GM21367 (cell line): ENCODE measurements at regions not wholly inside any gene's neighbourhood (a gene's known extent, or its start where the extent isn't known, plus 50 kb on each side); places are given as distances from the start of the nearest gene placed in this dataset.

ENCODE experiments used
- ATAC-seq: cut with Tn5 transposase; IDR thresholded peaks from one replicate; pipeline ENCODE4 v1.9.1; 2021; ENCODE audit not compliant: unreplicated experiment

DNA sequence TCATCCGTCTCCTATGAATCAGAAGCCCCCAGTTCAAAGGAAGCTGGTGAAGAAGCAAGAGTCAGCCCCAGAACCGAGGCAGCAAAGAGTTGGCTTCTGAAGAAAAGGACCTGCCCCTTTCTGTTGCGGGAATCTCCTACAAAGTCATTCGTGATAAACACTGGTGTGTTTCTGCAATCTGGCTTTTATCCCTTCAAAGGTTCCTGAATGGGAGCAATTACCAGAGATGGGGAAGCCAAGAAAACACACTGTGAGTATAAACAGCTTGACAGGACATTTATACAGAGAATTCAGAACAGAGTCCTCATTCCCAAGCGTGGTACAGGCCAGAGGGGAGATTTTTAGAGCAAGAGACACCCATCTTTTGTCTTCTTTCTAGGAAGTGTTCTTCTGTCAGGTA, 226.8 kb upstream of the LNX1 start:
- ATAC-seq, result no peak

DNA sequence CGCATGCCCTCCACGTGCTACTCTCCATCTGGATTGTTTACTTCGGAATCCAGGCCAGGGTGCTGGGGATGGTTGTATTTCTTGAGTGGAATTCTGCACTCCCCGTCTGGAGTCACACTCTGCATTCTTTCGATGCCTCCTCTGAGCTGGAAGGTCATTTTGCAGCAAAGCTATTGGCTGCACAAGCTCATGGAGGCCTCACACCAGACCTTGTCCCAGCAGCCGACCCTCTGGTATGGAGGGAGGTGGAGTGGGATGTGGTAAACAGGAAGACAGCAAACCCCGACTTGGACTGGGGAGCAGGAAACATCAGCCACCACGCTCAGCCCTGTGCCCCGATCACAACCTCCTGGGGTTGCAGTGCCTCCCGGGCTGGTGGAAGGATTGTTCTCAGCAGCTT, 225.3 kb upstream of the LNX1 start:
- no peak for ATAC-seq

DNA sequence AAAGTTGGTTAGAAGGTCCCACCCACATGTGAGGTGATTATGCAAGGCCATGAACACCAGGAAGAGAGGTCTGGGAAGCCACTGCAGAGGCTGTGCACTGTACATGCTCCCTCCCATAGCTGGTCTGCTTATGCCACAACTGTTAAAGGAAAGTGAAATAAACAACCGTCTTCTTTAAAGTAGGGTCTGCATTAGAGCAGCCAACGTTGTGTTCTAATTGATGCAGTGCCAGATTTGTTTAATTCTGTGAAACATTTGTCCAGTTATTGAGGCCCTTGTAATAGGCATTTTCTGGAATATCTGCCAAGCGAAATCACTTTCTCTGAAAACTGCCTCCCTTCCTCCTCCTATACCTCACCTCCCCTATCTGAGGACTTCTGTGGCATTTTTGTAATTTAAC, 224.0 kb upstream of the LNX1 start:
- ATAC-seq, result no peak

DNA sequence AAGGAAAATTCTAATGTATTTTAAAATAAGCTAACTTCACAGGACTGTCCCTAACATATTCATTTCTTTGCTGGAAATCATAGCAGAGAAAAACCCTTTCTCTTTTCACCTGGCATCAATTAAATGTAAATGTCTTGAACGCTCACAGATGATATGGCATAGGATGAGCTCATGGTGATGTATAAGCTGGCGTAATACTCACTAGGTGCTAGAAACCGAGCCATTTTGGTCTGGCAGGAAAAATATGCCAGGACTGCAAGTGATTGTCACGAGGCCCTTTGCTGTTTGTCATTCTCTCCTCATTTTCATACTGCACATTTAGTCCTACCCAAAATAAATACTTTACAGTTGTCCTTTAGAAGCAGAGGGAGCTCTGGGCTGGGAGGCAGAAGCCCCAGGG, 222.7 kb upstream of the LNX1 start:
- no peak for ATAC-seq

DNA sequence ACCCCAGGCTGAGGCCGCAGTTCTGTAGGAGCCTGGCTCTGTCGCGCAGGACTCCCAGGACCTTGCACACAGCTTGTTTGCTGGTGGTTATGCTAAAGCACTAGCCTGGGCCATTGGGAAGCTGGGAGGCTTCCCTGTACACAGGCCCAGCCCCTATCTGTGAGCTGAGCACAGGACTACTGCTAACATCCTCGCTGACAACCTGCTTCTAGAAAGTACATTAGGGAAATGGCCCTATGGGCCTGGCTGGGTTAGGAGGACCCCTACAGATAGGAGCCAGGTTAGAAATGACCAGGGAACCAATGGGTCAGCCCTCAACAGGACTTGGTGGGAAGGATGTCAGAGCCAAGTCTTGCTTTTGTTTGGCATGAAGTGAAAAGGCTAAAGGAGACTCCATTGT, 219.4 kb upstream of the LNX1 start:
- ATAC-seq, result no peak

DNA sequence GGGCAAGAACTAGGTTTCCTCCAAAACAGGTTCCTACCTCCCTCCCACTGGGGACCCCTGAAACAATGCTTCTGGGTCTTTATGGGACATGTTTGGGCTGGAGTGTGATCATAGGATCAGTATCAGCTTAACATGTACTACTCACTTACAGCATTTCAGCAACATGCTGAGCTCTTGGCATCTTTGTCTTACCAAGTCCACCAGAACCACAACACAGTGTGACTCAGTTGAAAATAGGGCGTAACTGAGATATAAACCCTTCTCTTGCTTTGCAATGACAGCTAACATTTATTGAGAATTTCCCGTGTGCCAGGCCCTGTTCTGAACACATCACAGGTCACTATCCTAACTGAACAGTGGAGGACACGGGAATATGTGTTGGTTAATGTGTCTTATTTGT, 218.5 kb upstream of the LNX1 start:
- ATAC-seq, result no peak

DNA sequence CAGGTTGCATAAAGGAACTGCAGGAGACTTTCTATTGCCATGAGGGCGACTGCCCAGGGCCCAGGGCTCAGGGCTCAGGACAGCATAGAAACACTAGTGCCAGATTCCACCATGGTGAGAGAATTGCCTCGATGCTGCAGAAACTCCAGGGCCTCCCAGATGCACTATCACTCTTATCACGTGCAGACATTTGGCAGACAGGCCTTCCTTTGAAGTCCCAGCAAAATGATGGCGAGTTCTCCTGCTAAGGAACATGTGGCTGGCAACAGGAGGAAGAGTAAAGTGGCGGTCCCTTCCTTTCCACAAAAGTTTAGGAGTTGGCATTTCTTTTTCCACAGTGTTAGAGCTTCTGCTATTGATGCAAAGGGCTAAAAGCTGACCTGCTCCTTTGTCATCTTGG, 214.0 kb upstream of the LNX1 start:
- no peak for ATAC-seq

DNA sequence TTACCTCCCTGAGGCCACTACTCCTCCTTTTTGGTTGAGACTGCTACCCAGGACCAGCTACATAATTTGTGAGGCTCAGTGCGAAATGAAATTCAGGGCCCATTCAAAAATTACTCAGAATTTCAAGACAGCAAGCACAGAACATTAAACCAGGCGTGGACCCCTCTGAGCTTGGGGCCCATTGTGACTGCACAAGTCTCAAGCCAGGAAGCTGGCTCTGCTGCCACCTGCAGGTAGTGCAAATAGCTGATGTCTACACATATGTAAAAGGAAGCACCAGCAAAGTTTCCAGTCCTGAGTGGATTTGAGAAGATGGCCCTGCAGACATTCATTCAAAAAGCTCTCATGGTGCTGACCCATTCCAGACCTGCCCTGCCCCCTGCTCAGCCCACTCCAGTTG, 213.4 kb upstream of the LNX1 start:
- peak; percentile 81 for ATAC-seq

DNA sequence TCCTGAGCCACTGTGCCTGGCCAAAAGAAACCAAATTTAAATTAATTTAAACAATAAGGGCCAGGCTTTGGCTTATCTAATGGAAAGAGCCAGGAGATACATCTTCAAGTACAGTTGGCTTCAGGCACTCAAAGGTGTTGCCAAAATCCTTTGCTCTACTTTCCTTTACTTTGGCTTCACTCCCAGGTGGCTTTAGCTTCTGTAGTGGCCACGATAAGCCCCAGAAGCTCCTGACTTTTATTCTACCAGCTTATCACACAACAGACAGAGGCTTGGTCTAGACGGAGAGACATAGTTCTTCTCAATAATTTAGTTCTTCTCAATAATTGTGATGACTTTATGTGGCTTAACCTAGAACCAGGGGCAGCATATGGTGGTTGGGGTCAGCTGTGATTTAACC, 211.2 kb upstream of the LNX1 start:
- no peak for ATAC-seq

DNA sequence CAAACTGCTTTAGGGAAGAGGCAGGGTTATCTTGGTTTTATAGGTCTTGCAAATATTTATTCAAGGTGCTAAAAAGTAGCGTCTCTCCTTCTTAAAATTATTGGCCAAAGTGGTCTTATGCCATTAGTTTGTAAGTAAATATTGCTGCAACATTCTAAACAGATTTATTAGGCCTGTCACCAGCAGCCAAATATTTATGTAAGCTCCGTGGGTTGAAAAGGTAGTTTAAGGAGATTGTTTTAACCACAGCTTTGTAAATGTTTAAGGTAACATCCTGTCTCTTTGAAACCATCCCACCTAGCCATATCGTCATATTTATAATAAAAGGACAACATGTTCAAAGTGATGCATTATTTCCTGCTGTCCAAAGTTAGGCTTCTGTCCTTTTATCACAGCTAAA, 210.1 kb upstream of the LNX1 start:
- ATAC-seq, result no peak

DNA sequence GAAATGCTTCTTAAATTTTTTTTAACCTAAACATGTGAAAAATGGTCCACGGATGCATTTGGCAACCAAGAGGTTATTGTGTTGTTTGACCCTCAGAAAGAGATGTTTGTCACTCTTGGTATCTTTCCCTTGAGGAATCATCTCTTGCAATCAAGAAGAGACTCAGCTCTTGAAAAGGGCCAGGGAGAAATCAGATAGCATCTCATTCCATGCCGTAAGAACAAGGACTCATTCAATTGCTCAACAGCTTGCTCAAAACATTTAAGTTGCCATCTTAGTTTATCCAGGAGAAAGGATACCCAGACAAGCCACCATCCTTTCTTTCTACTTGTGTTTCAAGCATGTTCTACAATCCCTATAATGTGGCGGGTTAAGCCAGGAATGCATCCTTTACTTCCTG, 209.5 kb upstream of the LNX1 start:
- no peak for ATAC-seq

DNA sequence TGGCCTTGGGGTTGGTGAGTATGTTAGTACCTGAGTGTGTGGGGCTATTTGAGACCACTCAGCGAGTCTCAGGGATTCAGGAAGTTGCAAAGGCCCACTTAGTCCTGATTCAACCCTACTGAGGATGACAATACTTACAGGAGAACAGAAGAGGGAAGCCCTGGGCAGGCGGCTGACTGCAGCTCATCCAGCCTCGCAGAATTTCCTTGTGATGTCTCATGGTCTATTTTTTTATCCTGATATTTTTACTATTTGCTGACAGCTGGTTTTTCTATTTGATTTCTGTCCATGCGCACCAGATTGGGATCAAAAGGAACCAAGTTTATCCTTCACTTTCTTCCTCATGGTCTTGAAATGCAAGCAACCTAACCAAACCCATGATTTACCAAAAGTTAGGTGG, 201.8 kb upstream of the LNX1 start:
- ATAC-seq, result no peak

DNA sequence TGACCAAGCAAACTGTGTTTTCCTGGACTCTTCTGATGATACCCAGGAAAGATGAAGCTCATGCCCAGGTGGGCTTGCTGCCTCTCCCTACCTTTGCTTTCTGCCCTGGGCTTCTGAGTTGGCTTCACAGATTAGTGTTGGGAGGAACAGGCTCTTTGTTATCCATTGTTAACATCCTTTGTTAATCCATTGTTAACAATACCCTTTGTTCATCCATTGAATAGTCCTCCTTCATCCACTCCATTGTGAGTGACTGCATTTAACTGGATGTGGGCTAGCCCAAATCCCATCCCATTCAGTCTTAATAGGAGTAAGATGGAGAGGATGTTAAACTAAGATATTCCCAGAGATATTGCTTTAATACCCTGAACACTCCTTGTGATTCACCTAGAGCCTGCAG, 199.0 kb upstream of the LNX1 start:
- no peak for ATAC-seq

DNA sequence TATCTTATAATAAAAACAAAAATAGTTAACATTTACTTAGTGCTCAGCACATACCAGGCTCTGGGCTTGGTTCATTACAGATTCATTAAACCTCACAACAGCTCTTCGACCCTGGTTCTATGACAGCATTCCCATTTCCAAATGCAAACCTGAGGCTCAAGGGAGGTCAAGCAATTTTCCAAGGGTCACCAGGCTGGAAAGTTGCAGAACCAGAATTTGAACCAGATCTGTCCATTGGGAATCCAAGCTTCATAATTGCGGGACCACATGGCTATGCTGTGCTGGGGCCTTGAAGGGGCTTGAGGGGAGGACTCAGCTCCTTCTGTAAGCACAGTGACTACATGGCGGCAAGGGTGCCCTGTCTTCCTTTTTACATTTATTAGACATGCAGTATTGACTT, 197.3 kb upstream of the LNX1 start:
- ATAC-seq, result no peak

DNA sequence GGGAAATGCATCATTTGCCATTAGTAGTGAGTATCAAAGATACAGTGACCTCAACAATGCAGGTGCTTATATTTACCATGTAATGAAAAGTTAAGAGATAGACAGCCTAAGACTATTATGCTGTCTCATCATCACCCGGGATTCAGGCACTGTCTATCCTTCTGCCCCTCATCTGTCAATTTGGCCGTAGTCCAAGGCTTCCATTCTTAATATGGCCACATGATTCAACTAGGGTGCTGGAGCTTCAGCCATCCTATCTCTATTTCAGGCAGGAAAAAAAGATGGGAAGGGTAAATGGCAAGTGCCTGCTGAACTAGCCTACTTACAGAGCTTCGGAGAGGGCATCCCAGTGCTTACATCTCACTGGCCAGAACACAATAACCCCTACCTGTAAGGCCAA, 196.7 kb upstream of the LNX1 start:
- ATAC-seq, result no peak

DNA sequence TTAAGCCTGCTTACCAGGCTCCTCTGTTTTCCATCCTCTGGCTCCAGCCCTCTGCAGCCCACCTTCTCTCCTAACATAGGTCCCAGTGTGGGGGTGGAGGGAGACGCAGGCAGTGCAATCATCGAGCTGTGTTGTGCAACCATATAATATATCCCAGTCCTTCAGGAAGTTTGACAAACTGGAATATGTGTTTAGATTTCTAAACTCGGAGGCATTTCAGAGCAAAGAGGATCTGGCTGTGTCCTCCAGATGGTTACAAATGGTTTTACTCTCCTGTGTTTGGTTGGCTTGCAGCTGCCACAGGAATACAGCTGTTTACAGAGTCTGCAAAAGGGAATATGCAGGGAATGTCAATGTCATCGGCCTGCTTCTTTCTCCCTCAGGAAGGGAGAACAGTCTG, 195.3 kb upstream of the LNX1 start:
- no peak for ATAC-seq

DNA sequence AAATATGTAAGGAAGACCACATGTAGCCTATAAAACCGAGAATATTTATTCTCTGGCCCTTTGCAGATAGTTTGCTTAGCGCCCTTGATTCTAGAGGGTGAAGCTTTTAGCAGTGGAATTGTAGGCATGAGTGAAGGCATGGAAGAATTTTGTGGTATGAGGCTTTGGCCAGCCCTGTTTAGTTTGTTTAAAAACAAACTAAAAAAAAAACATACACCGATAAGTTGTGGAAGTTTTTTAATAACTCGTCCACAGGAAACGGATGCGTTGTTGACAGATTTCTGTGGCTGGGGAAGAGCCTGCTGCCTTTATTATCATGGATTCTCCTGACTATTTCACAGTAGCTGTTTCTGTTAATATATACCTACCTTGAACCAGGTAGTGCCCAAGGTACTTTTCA, 194.7 kb upstream of the LNX1 start:
- ATAC-seq, result no peak

DNA sequence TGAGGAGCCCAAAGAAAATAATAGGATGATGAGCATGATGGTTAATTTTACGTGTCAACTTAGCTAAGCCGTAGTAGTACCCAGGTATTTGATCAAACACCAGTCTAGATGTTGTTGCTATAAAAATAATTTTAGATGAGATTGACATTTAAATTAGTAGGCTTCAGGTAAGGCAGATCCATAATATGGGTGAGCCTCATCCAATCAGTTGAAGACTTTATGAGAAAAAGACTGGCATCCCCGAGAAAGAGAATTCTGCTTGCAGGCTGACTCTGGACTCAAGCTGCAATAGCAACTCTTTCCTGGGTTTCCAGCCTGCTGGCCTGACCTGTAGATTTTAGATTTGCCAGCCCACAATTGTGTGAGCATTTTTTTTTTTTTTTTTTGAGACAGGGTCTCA, 192.8 kb upstream of the LNX1 start:
- no peak for ATAC-seq

DNA sequence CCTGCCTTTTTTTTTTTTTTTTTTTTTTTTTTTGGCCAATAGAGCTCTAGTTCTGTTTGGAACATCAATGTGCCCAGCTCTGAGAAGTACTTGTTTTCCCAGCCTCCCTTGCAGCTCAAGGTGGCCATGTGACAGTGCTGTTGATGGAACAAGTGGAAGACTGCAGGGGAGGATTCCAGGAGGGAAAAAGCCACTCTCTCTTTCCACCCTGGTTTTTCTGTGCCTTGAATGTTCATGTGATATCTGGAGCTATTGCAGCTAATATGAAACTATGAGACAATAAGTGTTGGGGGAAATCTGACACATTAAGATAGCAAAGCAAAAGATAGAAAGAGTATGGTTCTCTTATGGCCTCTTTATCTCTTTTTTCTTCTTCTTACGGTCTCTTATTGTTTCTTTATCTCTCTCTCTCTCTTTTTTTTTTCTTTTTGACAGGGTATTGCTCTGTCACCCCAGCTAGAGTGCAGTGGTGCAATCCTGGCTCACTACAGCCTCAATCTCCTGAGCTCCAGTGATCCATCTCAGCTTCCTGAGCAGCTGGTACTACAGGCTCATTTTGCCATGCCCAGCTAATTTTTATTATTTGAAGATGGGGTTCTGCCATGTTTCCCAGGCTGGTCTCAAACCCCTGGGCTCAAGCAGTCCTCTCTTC, 192.0 kb upstream of the LNX1 start:
- no peak for ATAC-seq

DNA sequence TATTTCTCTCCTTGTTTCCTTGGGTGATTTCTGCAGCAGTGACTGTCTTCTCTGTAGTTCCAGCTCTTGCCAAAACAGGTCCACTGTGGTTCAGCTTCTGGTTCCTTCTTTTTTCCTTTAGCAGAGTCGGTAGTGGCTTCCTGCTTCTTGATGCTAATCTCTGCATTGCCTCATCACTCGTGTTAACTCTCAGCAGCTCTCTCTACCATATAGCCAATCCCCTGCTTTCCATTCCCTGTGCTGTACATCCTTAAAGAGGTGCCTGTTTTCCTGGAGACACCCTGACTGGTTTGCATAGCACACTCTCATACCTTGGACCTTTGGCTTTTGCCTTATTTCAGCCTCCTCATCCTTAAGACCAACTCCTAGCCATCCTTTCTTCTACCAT, 191.2 kb upstream of the LNX1 start:
- ATAC-seq, result no peak

DNA sequence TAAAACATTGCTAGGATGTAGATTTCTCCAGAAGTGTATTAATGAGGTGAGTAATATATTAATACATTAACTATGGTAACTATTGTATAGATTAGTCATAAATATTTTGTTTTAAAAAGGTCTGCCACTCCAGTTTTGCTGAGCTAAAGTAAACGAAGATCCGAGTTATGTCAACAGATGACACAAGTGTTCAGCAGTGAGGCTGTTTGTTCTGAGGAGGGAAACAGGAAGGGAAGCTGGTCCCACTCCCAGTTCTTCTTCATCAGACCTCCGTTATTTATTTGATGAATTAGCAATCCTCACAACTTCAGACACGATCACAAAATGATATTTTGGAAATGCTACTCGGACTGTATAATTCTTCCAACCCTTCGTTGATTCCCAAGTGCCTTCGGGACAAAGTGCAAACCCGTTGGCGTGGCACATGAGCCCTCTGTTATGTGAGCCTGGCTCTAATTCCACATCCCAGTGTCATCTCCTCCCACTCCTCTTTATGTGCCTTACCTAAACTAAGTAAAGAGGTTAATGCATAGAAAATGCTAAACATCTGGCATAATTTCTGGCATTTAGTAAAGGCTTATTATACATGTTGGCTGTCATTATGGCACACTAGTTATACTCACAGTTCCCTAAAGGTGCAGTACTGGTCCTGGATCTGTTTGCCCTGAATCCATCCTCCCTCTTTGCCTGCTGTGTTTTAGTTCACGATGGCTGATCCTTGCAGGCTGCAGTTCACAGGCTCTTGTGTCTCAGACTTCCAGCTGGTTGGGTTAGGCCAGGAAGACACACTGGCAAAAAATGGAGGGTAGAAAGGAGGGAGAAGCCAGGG, 190.6 kb upstream of the LNX1 start:
- no peak for ATAC-seq

DNA sequence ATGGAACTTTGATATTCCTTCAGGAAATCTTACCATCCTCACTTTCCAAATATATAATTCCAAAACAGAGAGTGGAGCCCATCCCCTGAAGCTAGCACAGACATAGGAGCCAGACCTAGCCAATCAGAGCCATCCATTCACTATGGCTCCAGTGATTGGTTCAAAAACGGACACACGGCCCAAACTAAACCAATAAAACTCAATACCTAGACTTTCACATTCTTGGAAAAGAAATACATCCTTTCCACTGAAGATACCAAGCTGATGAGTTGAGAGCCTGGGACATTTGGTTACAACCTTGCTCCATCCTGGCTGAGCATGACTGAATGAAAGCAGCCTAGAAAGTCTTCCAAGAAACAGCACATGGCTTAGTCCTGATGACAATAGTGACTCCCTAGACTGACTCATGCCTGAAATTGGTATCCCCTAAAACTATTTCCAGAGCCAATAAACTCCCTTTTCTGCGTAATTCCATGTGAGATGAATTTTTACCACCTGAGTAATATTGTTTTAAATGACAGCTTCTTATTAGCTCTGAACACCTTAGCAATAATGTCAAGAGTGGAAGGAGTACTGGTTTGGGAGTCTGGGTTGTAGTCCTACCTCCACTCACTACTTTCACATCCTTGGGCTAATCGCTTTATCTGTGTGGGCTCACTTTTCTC, 189.6 kb upstream of the LNX1 start:
- ATAC-seq, result no peak
